ENCODE measurements at regions not wholly inside any gene's neighbourhood (a gene's known extent, or its start where the extent isn't known, plus 50 kb on each side); places are given as distances from the start of the nearest gene placed in this dataset.

GRCh38 chr1:55605155-55605554 lies 390.0 kb upstream of the USP24 start:
- H3K4me1 ChIP-seq (ENCODE audit: insufficient read depth, low read length, poor library complexity, severe bottlenecking) = no peaks in the 10 kb centered on the region
- no TSS peak for BruUV-seq (replicated peaks)
- H3K79me2 ChIP-seq (ENCODE audit: insufficient read depth, low read depth, low read length) = no peaks in the 10 kb centered on the region
- H4K20me1 ChIP-seq (ENCODE audit: insufficient read depth, low read length) = no peaks in the 10 kb centered on the region
- H3K9me2 ChIP-seq (ENCODE audit: insufficient read depth, low read length) = no peaks in the 10 kb centered on the region
- H3K9me3 ChIP-seq (ENCODE audit: low read length) = no peaks in the 10 kb centered on the region
- H3K4me3 ChIP-seq (ENCODE audit: low read depth, low read length, poor library complexity, severe bottlenecking) = no peak overlapping the region
- intact Hi-C loops (cut with micrococcal nuclease; ENCODE audit: unreplicated experiment) = no loop called here
- no peak overlapping the region for H2AFZ ChIP-seq (ENCODE audit: low read length)
- ChIA-PET CTCF (ENCODE audit: unreplicated experiment) (no interaction called here), POLR2A (no interaction called here)
- H3K36me3 ChIP-seq (ENCODE audit: insufficient read depth, low read length) = no peaks in the 10 kb centered on the region
- no peak overlapping the region for H3K27ac ChIP-seq (ENCODE audit: low read depth, low read length, poor library complexity, severe bottlenecking)
- no peak for TF ChIP-seq CTCF (conservative IDR thresholded peaks at IDR 0.05; ENCODE audit: low read length)
- TF ChIP-seq EZH2phosphoT487 (IDR thresholded peaks at IDR 0.05; ENCODE audit: borderline replicate concordance, low read depth, low read length) = no peak
- no peak for DNase-seq (ENCODE audit: low spot score)
- no peak overlapping the region for H3K4me2 ChIP-seq (ENCODE audit: low read length)

GRCh38 chr1:55604749-55605148 lies 389.6 kb upstream of the USP24 start:
- ChIA-PET POLR2A (no interaction called here), CTCF (ENCODE audit: unreplicated experiment) (no interaction called here)
- no TSS peak for BruUV-seq (replicated peaks)
- H3K27ac ChIP-seq (ENCODE audit: low read depth, low read length, poor library complexity, severe bottlenecking) = no peak overlapping the region
- no peak overlapping the region for H3K4me2 ChIP-seq (ENCODE audit: low read length)
- no peaks in the 10 kb centered on the region for H3K9me3 ChIP-seq (ENCODE audit: low read length)
- H3K79me2 ChIP-seq (ENCODE audit: insufficient read depth, low read depth, low read length) = no peaks in the 10 kb centered on the region
- DNase-seq (ENCODE audit: low spot score) = no peak
- H3K36me3 ChIP-seq (ENCODE audit: insufficient read depth, low read length) = no peaks in the 10 kb centered on the region
- TF ChIP-seq EZH2phosphoT487 (IDR thresholded peaks at IDR 0.05; ENCODE audit: borderline replicate concordance, low read depth, low read length) (no peak), CTCF (conservative IDR thresholded peaks at IDR 0.05; ENCODE audit: low read length) (no peak)
- no peaks in the 10 kb centered on the region for H3K4me1 ChIP-seq (ENCODE audit: insufficient read depth, low read length, poor library complexity, severe bottlenecking)
- no peak overlapping the region for H3K4me3 ChIP-seq (ENCODE audit: low read depth, low read length, poor library complexity, severe bottlenecking)
- H3K9me2 ChIP-seq (ENCODE audit: insufficient read depth, low read length) = no peaks in the 10 kb centered on the region
- no peaks in the 10 kb centered on the region for H4K20me1 ChIP-seq (ENCODE audit: insufficient read depth, low read length)
- H2AFZ ChIP-seq (ENCODE audit: low read length) = no peak overlapping the region
- intact Hi-C loops (cut with micrococcal nuclease; ENCODE audit: unreplicated experiment) = no loop called here

- Histone ChIP-seq H2AFZ (ENCODE audit: low read length) (no peak overlapping the region), H3K4me1 (ENCODE audit: insufficient read depth, low read length, poor library complexity, severe bottlenecking) (no peaks in the 10 kb centered on the region), H3K27ac (ENCODE audit: low read depth, low read length, poor library complexity, severe bottlenecking) (no peak overlapping the region), H3K4me2 (ENCODE audit: low read length) (no peak overlapping the region), H3K9me3 (ENCODE audit: low read length) (no peaks in the 10 kb centered on the region), H3K9me2 (ENCODE audit: insufficient read depth, low read length) (no peaks in the 10 kb centered on the region), H3K36me3 (ENCODE audit: insufficient read depth, low read length) (no peaks in the 10 kb centered on the region), H3K4me3 (ENCODE audit: low read depth, low read length, poor library complexity, severe bottlenecking) (no peak overlapping the region), H4K20me1 (ENCODE audit: insufficient read depth, low read length) (no peaks in the 10 kb centered on the region), H3K79me2 (ENCODE audit: insufficient read depth, low read depth, low read length) (no peaks in the 10 kb centered on the region)
- no TSS peak for BruUV-seq (replicated peaks)
- DNase-seq (ENCODE audit: low spot score) = no peak
- intact Hi-C loops (cut with micrococcal nuclease; ENCODE audit: unreplicated experiment) = no loop called here
- ChIA-PET CTCF (ENCODE audit: unreplicated experiment) (no interaction called here), POLR2A (no interaction called here)
- TF ChIP-seq CTCF (conservative IDR thresholded peaks at IDR 0.05; ENCODE audit: low read length) (no peak), EZH2phosphoT487 (IDR thresholded peaks at IDR 0.05; ENCODE audit: borderline replicate concordance, low read depth, low read length) (no peak)
Observed at GRCh38 chr1:55604179-55604578, 389.0 kb upstream of the USP24 start.
